ENCODE measurements at regions not wholly inside any gene's neighbourhood (a gene's known extent, or its start where the extent isn't known, plus 50 kb on each side); places are given as distances from the start of the nearest gene placed in this dataset.
"Not testable (repeated sequence)": the region's sequence is repeated elsewhere in the genome, so short reads cannot be mapped to it uniquely, and the experiment has no call there.

DNA sequence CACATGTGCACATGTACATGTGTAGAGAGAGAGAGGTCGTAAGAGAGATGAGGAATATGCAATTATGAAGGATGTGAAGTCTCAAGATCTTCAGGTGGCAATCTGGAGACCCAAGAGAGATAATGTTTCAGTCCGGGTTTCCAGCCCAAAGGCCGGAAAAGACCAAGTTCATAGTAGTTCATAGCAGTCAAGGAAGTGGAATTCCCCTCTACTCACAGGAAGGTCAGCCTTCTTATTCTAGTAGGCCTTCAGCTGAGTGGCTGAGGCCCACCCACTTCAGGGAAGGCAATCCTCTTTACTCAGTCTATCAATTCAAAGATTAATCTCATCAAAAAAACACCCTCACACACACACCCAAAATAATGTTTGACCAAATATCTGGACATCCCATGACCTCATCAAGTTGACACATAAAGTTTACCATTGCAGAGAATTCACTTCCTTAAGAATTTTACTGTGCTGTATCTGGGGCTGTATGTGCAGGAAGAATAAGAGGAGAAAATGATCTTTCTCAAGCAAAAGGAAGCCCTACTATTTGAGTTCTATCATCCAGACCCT lies 114.6 kb downstream of the TNFSF18 start:
- TF ChIP-seq, protein P1, sequence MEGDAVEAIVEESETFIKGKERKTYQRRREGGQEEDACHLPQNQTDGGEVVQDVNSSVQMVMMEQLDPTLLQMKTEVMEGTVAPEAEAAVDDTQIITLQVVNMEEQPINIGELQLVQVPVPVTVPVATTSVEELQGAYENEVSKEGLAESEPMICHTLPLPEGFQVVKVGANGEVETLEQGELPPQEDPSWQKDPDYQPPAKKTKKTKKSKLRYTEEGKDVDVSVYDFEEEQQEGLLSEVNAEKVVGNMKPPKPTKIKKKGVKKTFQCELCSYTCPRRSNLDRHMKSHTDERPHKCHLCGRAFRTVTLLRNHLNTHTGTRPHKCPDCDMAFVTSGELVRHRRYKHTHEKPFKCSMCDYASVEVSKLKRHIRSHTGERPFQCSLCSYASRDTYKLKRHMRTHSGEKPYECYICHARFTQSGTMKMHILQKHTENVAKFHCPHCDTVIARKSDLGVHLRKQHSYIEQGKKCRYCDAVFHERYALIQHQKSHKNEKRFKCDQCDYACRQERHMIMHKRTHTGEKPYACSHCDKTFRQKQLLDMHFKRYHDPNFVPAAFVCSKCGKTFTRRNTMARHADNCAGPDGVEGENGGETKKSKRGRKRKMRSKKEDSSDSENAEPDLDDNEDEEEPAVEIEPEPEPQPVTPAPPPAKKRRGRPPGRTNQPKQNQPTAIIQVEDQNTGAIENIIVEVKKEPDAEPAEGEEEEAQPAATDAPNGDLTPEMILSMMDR (conservative IDR thresholded peaks at IDR 0.05) = no peak
- TF ChIP-seq ZFX (IDR thresholded peaks at IDR 0.05) = no peak
- no peak overlapping the region for H3K27ac ChIP-seq

DNA sequence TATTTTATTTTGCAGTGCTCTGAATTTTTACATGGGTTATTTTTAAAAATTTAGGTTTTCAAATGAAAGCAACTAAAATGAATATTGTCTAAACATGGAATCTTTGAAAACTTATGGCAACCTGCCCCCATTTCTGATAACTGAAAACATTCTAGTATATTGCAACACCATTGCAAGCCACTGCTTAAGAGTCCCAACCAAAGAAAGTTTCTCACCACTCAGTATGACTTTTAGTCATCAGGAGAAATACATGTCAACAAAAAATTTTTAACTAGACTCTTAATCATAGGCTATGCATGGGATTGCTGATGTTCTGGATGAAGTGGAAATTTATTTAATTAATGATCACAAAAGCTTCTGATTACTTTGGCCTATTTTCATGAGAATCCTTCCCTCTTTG lies 112.1 kb downstream of the TNFSF18 start:
- TF ChIP-seq, protein P1 (conservative IDR thresholded peaks at IDR 0.05) = no peak
- no peak for TF ChIP-seq ZFX (IDR thresholded peaks at IDR 0.05)
- H3K27ac ChIP-seq = no peak overlapping the region

DNA sequence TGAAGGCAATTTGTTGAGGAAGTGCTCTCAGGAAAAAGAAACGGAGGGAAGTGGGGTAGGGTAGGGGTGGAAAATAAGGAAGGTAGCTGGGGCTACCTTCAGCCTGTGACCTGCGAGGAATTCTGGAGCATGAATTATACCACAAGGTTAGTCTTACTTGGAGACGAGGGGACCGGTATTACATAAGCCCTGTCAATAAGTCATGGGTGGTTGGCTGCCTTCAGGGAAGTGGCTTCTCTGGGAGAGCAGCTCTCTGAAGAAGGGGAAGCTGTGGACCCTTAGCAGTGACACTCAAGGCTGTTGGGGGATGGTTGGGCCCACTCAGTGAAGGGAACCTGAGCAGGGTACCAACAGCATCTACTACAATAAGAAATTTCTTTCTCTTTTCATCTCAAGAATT lies 111.3 kb downstream of the TNFSF18 start:
- TF ChIP-seq, protein P1 (conservative IDR thresholded peaks at IDR 0.05) = no peak
- no peak for TF ChIP-seq ZFX (IDR thresholded peaks at IDR 0.05)
- no peak overlapping the region for H3K27ac ChIP-seq

DNA sequence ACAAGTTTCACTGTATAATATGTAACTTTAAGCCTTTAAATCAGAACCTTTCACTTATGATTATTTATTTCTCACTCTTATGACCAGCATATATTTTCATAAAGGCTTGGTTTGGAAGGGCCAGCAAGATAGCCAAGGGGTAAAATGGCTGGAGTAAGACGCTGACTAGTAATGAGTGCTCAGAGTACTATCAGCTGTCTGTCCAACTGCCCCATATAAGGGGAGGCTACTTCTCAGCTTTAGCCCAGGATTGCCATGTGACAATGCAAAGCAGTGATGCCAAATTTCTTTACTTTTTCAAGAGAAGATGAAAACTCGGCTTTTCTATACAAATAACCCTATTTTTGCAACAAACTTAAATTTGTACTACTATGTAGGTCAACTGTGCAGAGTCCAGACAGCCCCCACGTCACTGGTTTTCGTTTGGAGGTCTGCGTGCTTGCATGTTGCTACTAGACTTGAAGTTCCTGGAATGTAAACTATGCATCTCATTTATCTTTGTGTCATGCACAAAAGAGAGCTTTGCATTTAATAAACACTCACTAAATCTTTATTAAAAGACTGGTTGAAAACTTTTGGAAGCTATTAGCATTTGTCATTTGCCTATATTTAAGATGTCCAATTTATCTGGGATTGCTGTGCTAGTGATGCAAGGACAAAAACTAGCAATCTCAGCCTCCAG lies 110.4 kb downstream of the TNFSF18 start:
- TF ChIP-seq, protein P1 (conservative IDR thresholded peaks at IDR 0.05) = no peak
- no peak for TF ChIP-seq ZFX (IDR thresholded peaks at IDR 0.05)
- H3K27ac ChIP-seq = no peak overlapping the region

DNA sequence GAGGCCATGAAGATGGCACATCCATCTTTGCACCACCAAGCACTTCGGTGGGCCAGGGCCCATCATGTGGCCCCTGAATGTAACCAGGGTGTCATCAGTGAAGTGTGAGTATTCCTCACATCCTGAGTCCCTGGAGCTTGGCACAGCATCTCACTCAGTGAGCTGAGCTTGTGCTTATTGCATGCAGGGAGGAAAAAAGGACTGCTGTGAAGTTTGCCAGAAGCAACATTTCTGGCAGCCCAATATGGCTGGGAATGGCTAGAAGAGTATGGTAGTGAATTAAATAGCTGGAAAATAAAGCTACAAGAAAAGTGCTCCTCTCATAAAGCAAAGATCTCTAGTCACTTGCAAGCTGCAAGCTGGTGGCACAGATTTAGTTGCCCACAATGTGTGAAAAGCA lies 109.3 kb downstream of the TNFSF18 start:
- no peak overlapping the region for H3K27ac ChIP-seq
- TF ChIP-seq, protein P1 (conservative IDR thresholded peaks at IDR 0.05) = no peak
- no peak for TF ChIP-seq ZFX (IDR thresholded peaks at IDR 0.05)

DNA sequence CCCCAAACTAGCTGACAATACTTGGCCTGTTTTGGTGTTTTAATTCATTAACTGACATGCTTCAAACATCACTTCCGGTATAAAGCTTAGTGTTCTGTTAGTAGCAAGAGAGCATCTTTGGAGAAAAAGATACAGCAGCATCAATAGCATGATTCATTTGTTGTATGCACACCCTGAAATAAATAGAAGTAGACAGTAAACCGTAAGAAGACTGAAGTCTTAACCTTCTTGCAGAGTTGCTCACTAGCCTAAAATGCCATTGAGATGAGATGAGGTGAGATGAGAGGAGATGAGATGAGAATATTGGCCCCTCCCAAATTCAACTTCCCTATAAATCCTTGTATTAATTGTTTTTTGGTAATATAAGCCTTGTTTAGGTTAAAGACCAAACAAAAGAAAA lies 108.8 kb downstream of the TNFSF18 start:
- H3K27ac ChIP-seq = no peak overlapping the region

DNA sequence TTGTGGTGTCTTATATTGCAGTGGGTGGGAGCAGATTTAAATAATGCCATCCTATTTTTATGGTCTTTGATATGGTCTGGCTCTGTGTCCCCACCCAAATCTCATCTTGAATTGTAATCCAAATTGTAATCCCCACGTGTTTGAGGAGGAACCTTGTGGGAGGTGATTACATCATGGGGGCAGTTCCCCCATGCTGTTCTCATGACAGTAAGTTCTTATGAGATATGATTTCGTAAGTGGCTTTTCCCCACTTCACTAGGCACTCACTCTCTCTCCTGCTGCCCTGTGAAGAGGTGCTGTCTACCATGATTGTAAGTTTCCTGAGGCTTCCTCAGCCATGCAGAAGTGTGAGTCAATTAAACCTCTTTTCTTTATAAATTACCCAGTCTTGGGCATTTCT lies 107.6 kb downstream of the TNFSF18 start:
- H3K27ac ChIP-seq = not testable (repeated sequence)

More for the DNA sequence above, 108.8 kb downstream of the TNFSF18 start:
- no peak for TF ChIP-seq ZFX (IDR thresholded peaks at IDR 0.05)
- TF ChIP-seq, protein P1 (conservative IDR thresholded peaks at IDR 0.05) = no peak

DNA sequence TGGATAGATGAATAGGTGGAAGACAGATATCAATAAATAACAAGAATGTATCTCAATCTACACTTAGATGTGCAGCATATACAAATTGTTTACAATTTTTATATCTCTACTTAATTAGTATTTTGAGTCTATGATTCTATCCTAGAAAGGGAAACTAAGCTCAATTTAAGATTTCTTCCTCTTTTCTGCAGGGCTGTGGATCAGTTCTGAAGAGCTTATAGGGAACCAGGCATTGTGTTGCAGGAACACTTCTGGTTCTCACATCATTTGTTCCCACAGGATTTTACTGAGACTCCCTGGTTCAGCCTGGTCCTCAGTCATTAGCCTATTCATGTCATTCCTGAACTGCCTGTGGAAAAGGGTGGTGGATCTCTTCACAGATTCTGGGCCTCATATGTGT lies 105.8 kb downstream of the TNFSF18 start:
- TF ChIP-seq ZFX (IDR thresholded peaks at IDR 0.05) = no peak
- TF ChIP-seq, protein P1 (conservative IDR thresholded peaks at IDR 0.05) = no peak
- H3K27ac ChIP-seq = no peak overlapping the region
